SK-N-SH (cell line): ENCODE measurements at regions not wholly inside any gene's neighbourhood (a gene's known extent, or its start where the extent isn't known, plus 50 kb on each side); places are given as distances from the start of the nearest gene placed in this dataset.

Source experiments
- CTCF ChIA-PET: fragments of 300-600, 350-600 bp; formaldehyde crosslinking; extraction: SDS; loops from one replicate; lab custom pipeline; 2021; lab: Yijun Ruan, JAX
- POLR2A ChIA-PET: fragments of 350-600 bp; sonication (Branson Sonifier 250); formaldehyde crosslinking; extraction: SDS; loops from one replicate; lab custom pipeline; 2020; ENCODE audit warnings: antibody characterized with exemption, inconsistent platforms; lab: Yijun Ruan, JAX
- DNase-seq: peaks from one replicate; pipeline ENCODE4 v3.0.0; 2012
- H2AFZ ChIP-seq: fragments of 200-600 bp; sonication (generic); 2 replicates; pipeline ENCODE4 v1.8.1; 2016; ENCODE audit warnings: antibody characterized with exemption, mild to moderate bottlenecking, low read depth
- H3F3A ChIP-seq: fragments of 200-600 bp; sonication (generic); replicated peaks from 2 replicates; pipeline ENCODE3; 2016; ENCODE audit warnings: antibody characterized with exemption, mild to moderate bottlenecking; ENCODE audit not compliant: insufficient read depth
- H3K27ac ChIP-seq, 2 experiments: fragments of 200-500 bp in 1 of 2; fragments of 200-600 bp in 1 of 2; sonication (Bioruptor generic) in 1 of 2; sonication (generic), shearing (Covaris generic) in 1 of 2; 2 replicates each; pipeline versions ENCODE4 v1.5.1 to v1.6.1; 2014 to 2016; ENCODE audit warnings: low read depth in 2 of 2, inconsistent platforms in 1 of 2, low read length in 1 of 2, mild to moderate bottlenecking in 1 of 2, mixed read lengths in 1 of 2
- H3K27me3 ChIP-seq: fragments of 200-600 bp; sonication (generic), shearing (Covaris generic); 2 replicates; pipeline ENCODE4 v1.6.1; 2016; ENCODE audit warnings: mixed run types; ENCODE audit not compliant: insufficient read depth
- H3K36me3 ChIP-seq, 2 experiments: fragments of 200-500 bp in 1 of 2; fragments of 200-600 bp in 1 of 2; sonication (Bioruptor generic) in 1 of 2; sonication (generic) in 1 of 2; replicated peaks in 1 of 2; 2 replicates each; pipeline versions ENCODE3 to v1.5.1; 2014 to 2016; ENCODE audit warnings: low read length in 1 of 2, mild to moderate bottlenecking in 1 of 2; ENCODE audit not compliant: insufficient read depth in 2 of 2, control insufficient read depth in 1 of 2
- H3K4me1 ChIP-seq, 2 experiments: fragments of 200-500 bp in 1 of 2; fragments of 200-600 bp in 1 of 2; sonication (Bioruptor generic) in 1 of 2; sonication (generic), shearing (Covaris generic) in 1 of 2; 2 replicates each; pipeline versions ENCODE4 v1.5.1 to v1.6.1; 2014 to 2016; ENCODE audit warnings: low read depth in 1 of 2, low read length in 1 of 2, mixed run types in 1 of 2; ENCODE audit not compliant: insufficient read depth in 2 of 2, control insufficient read depth in 1 of 2
- H3K4me2 ChIP-seq: fragments of 200-600 bp; sonication (generic), shearing (Covaris generic); 2 replicates; pipeline ENCODE4 v1.6.1; 2017; ENCODE audit warnings: mixed run types
- H3K4me3 ChIP-seq, 2 experiments: fragments of 200-500 bp in 1 of 2; fragments of 200-600 bp in 1 of 2; sonication (Bioruptor generic) in 1 of 2; sonication (generic), shearing (Covaris generic) in 1 of 2; 2 replicates each; pipeline versions ENCODE4 v1.5.1 to v1.8.1; 2014 to 2016; ENCODE audit warnings: low read depth in 2 of 2, inconsistent platforms in 1 of 2, low read length in 1 of 2, mild to moderate bottlenecking in 1 of 2, mixed read lengths in 1 of 2, moderate library complexity in 1 of 2
- H3K79me2 ChIP-seq: fragments of 200-600 bp; sonication (generic); 2 replicates; pipeline ENCODE4 v1.8.1; 2017; ENCODE audit warnings: mild to moderate bottlenecking; ENCODE audit not compliant: insufficient read depth
- H3K9ac ChIP-seq: fragments of 200-600 bp; sonication (generic); 2 replicates; pipeline ENCODE4 v1.6.1; 2017; ENCODE audit warnings: mixed run types
- H3K9me2 ChIP-seq: fragments of 200-600 bp; sonication (generic); 2 replicates; pipeline ENCODE4 v1.6.1; 2017; ENCODE audit warnings: mixed run types
- H3K9me3 ChIP-seq: fragments of 200-600 bp; sonication (generic); 2 replicates; pipeline ENCODE4 v1.6.1; 2017; ENCODE audit warnings: mixed run types, mild to moderate bottlenecking, moderate library complexity
- H4K20me1 ChIP-seq: fragments of 200-600 bp; sonication (generic); 2 replicates; pipeline ENCODE4 v1.6.1; 2017; ENCODE audit warnings: mild to moderate bottlenecking, mixed run types; ENCODE audit not compliant: insufficient read depth
- FOSL2 ChIP-seq: IDR thresholded peaks from 2 replicates; pipeline ENCODE4 v1.4.0; 2012; ENCODE audit warnings: low read depth, mild to moderate bottlenecking, moderate library complexity, borderline replicate concordance
- MAX ChIP-seq: IDR thresholded peaks from 2 replicates; pipeline ENCODE4 v1.4.0; 2012; ENCODE audit warnings: low read depth
- MEF2A ChIP-seq: IDR thresholded peaks from 2 replicates; pipeline ENCODE4 v1.4.0; 2012; ENCODE audit warnings: low read depth, borderline replicate concordance
- RCOR1 ChIP-seq: fragments of 150-350 bp; IDR thresholded peaks from 2 replicates; pipeline ENCODE4 v1.6.1; 2017; ENCODE audit warnings: antibody characterized with exemption, low read length
- TAF1 ChIP-seq: IDR thresholded peaks from 2 replicates; pipeline ENCODE4 v1.6.1; 2012; ENCODE audit warnings: low read depth, mild to moderate bottlenecking, low read length, moderate library complexity, borderline replicate concordance
- USF2 ChIP-seq: fragments of 150-350 bp; IDR thresholded peaks from 2 replicates; pipeline ENCODE4 v1.6.1; 2017; ENCODE audit warnings: antibody characterized with exemption, low read length, low read depth, borderline replicate concordance
- ZBTB33 ChIP-seq: IDR thresholded peaks from 2 replicates; pipeline ENCODE4 v1.4.0; 2012; ENCODE audit warnings: low read depth, borderline replicate concordance
- WGBS: methylation state at CpG from one replicate; pipeline ENCODE4 v1.1.6; 2017; ENCODE audit warnings: low lambda C conversion rate; 5-methylcytosine and 5-hydroxymethylcytosine counted together

- H3K27me3 ChIP-seq: no peaks in the 10 kb centered on the region
- H2AFZ ChIP-seq: no peak overlapping the region
- DNase-seq: no peak
- H3K4me3 ChIP-seq: no peak overlapping the region
- H3K4me1 ChIP-seq: no peaks in the 10 kb centered on the region; a peak in 1 of 4 replicates
- H3K9me2 ChIP-seq: no peaks in the 10 kb centered on the region
- ChIA-PET CTCF (interaction anchor here (0.6 to 2.5 kb wide), 7 partner anchors 12 to 1137 kb away, joined by 3 to 9 read pairs (median 3); no protein-coding TSS in a partner anchor), POLR2A (interaction anchor here (0.7 kb wide), 1 partner anchor 24 kb away, joined by 3 read pairs; no protein-coding TSS in a partner anchor)
- H3K79me2 ChIP-seq: no peaks in the 10 kb centered on the region
- H3K4me2 ChIP-seq: no peak overlapping the region
- no peaks in the 10 kb centered on the region for H3F3A ChIP-seq
- H3K36me3 ChIP-seq: no peaks in the 10 kb centered on the region
- no peaks in the 10 kb centered on the region for H4K20me1 ChIP-seq
- 25% methylated on average over 9 of the region's 12 CpGs for WGBS
- no peak for TF ChIP-seq TAF1
- TF ChIP-seq MEF2A: no peak
- no peak for TF ChIP-seq MAX
- TF ChIP-seq USF2: no peak
- TF ChIP-seq ZBTB33: no peak
- TF ChIP-seq RCOR1: no peak
- H3K9me3 ChIP-seq: no peaks in the 10 kb centered on the region
- no peak overlapping the region for H3K9ac ChIP-seq
- H3K27ac ChIP-seq: no peak overlapping the region
These were observed 347.7 kb downstream of the NPHP4 start for GRCh38 chr1:5644281-5645134.

- Histone ChIP-seq H3K4me2 (no peak overlapping the region), H2AFZ (no peak overlapping the region), H3K36me3 (no peaks in the 10 kb centered on the region), H4K20me1 (no peaks in the 10 kb centered on the region), H3K9ac (no peak overlapping the region), H3K27me3 (no peaks in the 10 kb centered on the region), H3K4me3 (no peak overlapping the region), H3K9me2 (no peaks in the 10 kb centered on the region), H3K27ac (no peak overlapping the region), H3K9me3 (no peaks in the 10 kb centered on the region), H3K4me1 (no peaks in the 10 kb centered on the region; a peak in 1 of 4 replicates), H3K79me2 (no peaks in the 10 kb centered on the region), H3F3A (no peaks in the 10 kb centered on the region)
- TF ChIP-seq FOSL2: no peak
- ChIA-PET CTCF (interaction anchor here (0.6 to 2.5 kb wide), 5 partner anchors 42 to 1136 kb away, joined by 3 to 9 read pairs (median 3); no protein-coding TSS in a partner anchor), POLR2A (no interaction called here)
- DNase-seq: no peak
- 37% methylated on average over 12 of the region's 15 CpGs for WGBS
These were observed 348.7 kb downstream of the NPHP4 start for GRCh38 chr1:5643360-5644107.
